Peyer's patch (tissue), 4 donors: ENCODE measurements at regions not wholly inside any gene's neighbourhood (a gene's known extent, or its start where the extent isn't known, plus 50 kb on each side); places are given as distances from the start of the nearest gene placed in this dataset.

ENCODE experiments used
- DNase-seq, 3 donors: peaks; one replicate each; pipeline ENCODE4 v3.0.0-alpha.2; 2017 to 2019
- H3K27ac ChIP-seq, 4 donors: fragments of 200-600 bp; sonication (generic); one replicate each; pipeline ENCODE4 v1.5.1; 2016 to 2019
- H3K27me3 ChIP-seq, 2 donors: fragments of 200-600 bp; sonication (generic); one replicate each; pipeline ENCODE4 v1.5.1; 2019
- H3K36me3 ChIP-seq, 3 donors: fragments of 200-600 bp; sonication (generic); one replicate each; pipeline ENCODE4 v1.5.1; 2016 to 2019
- H3K4me1 ChIP-seq, 4 donors: fragments of 200-600 bp; sonication (generic); one replicate each; pipeline ENCODE4 v1.5.1; 2016 to 2019
- H3K4me3 ChIP-seq, 4 donors: fragments of 200-600 bp; sonication (generic); 1 replicate in 3 of 4; 2 replicates in 1 of 4; pipeline ENCODE4 v1.5.1; 2016 to 2019; ENCODE audit warnings: mild to moderate bottlenecking in 1 of 4
- H3K9me3 ChIP-seq, 4 donors: fragments of 200-600 bp; sonication (generic); one replicate each; pipeline ENCODE4 v1.5.1; 2016 to 2019; ENCODE audit warnings: mild to moderate bottlenecking in 1 of 4
- CTCF ChIP-seq, 6 experiments: fragments of 450-650 bp in 4 of 6; fragments of 200-600 bp in 2 of 6; sonication (generic) in 1 of 6; IDR thresholded peaks; one replicate each; pipeline ENCODE4 v1.5.1; 2017 to 2019; ENCODE audit warnings: antibody characterized with exemption in 6 of 6, mild to moderate bottlenecking in 3 of 6, moderate library complexity in 1 of 6
- POLR2A ChIP-seq, 2 donors: fragments of 450-650 bp; IDR thresholded peaks; one replicate each; pipeline ENCODE4 v1.5.1; 2017; ENCODE audit warnings: antibody characterized with exemption in 2 of 2, mild to moderate bottlenecking in 2 of 2, moderate library complexity in 2 of 2

- no peaks in the 10 kb centered on the region for H3K4me1 ChIP-seq
- no peak overlapping the region for H3K27ac ChIP-seq
- H3K4me3 ChIP-seq: no peak overlapping the region
- no peaks in the 10 kb centered on the region for H3K27me3 ChIP-seq
- H3K36me3 ChIP-seq: no peaks in the 10 kb centered on the region
- no peak for DNase-seq
- H3K9me3 ChIP-seq: no peaks in the 10 kb centered on the region
- TF ChIP-seq CTCF (IDR thresholded peaks at IDR 0.05): no peak
- TF ChIP-seq POLR2A (IDR thresholded peaks at IDR 0.05): no peak
These were observed 93.4 kb downstream of the ABHD5 start for GRCh38 chr3:43783987-43784639.

- no peak overlapping the region for H3K4me3 ChIP-seq
- no peak overlapping the region for H3K27ac ChIP-seq
- no peak for DNase-seq
- H3K9me3 ChIP-seq: no peaks in the 10 kb centered on the region
- H3K4me1 ChIP-seq: no peaks in the 10 kb centered on the region
- H3K36me3 ChIP-seq: no peaks in the 10 kb centered on the region
- no peaks in the 10 kb centered on the region for H3K27me3 ChIP-seq
- no peak for TF ChIP-seq CTCF (IDR thresholded peaks at IDR 0.05)
- TF ChIP-seq POLR2A (IDR thresholded peaks at IDR 0.05): no peak
These were observed 93.9 kb downstream of the ABHD5 start for GRCh38 chr3:43784640-43785011.

DNA sequence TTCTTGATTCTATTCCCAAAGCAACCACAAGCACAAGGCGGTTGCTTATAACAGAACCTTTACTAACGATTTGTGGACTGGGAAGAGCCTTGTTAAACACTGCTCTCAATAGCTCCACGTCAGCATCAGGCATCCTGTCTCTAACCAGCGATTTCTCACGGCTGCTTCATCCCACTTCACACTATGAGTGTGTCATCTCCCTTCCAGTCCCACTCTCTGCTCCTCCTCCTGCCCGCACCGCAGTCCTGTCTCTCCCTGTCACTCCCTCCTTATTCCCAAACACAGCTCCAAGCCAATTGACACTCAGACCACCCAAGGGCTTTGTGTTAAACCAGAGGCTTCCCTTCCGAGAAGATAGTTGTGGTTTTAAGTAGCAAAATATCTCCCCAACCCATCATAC lies 94.8 kb downstream of the ABHD5 start:
- DNase-seq: no peak
- no peaks in the 10 kb centered on the region for H3K9me3 ChIP-seq

DNA sequence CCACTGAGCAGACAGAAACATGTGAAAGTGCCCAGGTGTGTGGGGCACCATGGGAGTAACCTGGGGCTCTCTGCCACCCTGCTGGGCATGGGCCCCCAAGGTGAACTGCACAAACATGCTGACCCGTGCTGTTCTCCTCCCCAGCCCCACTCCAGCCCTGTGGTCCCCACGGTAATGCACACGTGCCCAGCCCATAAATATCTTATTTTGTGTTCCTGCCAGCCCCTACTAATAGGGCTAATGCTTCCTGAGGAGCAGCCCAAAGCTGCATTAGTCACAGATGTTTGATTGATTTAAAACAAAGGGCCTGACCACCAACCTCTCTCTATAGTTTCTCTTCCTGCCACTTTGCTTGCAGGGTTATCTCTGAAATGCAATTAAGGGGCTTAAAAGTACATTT lies 95.4 kb downstream of the ABHD5 start:
- H3K9me3 ChIP-seq: no peaks in the 10 kb centered on the region
- no peaks in the 10 kb centered on the region for H3K27me3 ChIP-seq
- H3K27ac ChIP-seq: no peak overlapping the region
- DNase-seq: no peak
- no peaks in the 10 kb centered on the region for H3K36me3 ChIP-seq
- no peak for TF ChIP-seq POLR2A (IDR thresholded peaks at IDR 0.05)
- no peak for TF ChIP-seq CTCF (IDR thresholded peaks at IDR 0.05)
- no peak overlapping the region for H3K4me3 ChIP-seq
- H3K4me1 ChIP-seq: no peaks in the 10 kb centered on the region

More for the DNA sequence above, 94.8 kb downstream of the ABHD5 start:
- H3K27me3 ChIP-seq: no peaks in the 10 kb centered on the region
- no peak overlapping the region for H3K4me3 ChIP-seq
- H3K27ac ChIP-seq: no peak overlapping the region
- no peaks in the 10 kb centered on the region for H3K4me1 ChIP-seq
- no peak for TF ChIP-seq POLR2A (IDR thresholded peaks at IDR 0.05)
- no peak for TF ChIP-seq CTCF (IDR thresholded peaks at IDR 0.05)
- no peaks in the 10 kb centered on the region for H3K36me3 ChIP-seq

- no peaks in the 10 kb centered on the region for H3K36me3 ChIP-seq
- H3K4me3 ChIP-seq: no peak overlapping the region
- no peaks in the 10 kb centered on the region for H3K4me1 ChIP-seq
- H3K27me3 ChIP-seq: no peaks in the 10 kb centered on the region
- no peak overlapping the region for H3K27ac ChIP-seq
- TF ChIP-seq POLR2A (IDR thresholded peaks at IDR 0.05) (no peak), CTCF (IDR thresholded peaks at IDR 0.05) (no peak)
- no peaks in the 10 kb centered on the region for H3K9me3 ChIP-seq
- DNase-seq: no peak
These were observed 96.0 kb downstream of the ABHD5 start for GRCh38 chr3:43786526-43787305.
